DMS79 (cell line): ENCODE measurements at regions not wholly inside any gene's neighbourhood (a gene's known extent, or its start where the extent isn't known, plus 50 kb on each side); places are given as distances from the start of the nearest gene placed in this dataset.
"Not testable (repeated sequence)": the region's sequence is repeated elsewhere in the genome, so short reads cannot be mapped to it uniquely, and the experiment has no call there.

ENCODE experiments used
- DNase-seq: peaks from one replicate; lab custom pipeline; 2025; lab: John Stamatoyannopoulos, UW

DNA sequence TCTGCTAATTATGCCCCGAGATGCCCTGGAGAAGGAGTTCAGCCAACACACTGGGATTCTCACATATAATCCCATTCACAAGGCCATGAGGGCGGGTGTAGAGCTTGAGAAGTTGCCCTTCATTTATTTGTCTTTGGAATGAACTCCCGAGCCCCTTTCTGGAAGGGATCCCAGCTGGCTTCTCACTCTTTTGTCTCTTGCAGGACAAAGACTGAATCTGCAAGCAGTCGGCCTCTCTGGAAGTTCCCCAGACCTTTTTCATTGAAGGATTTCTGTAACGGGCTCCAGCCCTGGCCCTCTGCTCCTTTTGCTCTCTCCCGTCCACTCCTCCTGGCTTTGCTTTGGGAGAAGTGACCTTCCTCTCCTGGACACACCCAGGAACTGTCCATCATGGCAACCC lies 163.3 kb upstream of the SFSWAP start:
- no peak for DNase-seq

- no peak for DNase-seq
Observed at GRCh38 chr12:131550121-131550520, 160.8 kb upstream of the SFSWAP start.

- no peak for DNase-seq
Observed at GRCh38 chr12:131551675-131552491, 159.0 kb upstream of the SFSWAP start.

GRCh38 chr12:131552492-131552863 lies 158.4 kb upstream of the SFSWAP start:
- DNase-seq = no peak

GRCh38 chr12:131553096-131553777 lies 157.7 kb upstream of the SFSWAP start:
- DNase-seq = no peak

GRCh38 chr12:131555197-131555846 lies 155.6 kb upstream of the SFSWAP start:
- no peak for DNase-seq

DNA sequence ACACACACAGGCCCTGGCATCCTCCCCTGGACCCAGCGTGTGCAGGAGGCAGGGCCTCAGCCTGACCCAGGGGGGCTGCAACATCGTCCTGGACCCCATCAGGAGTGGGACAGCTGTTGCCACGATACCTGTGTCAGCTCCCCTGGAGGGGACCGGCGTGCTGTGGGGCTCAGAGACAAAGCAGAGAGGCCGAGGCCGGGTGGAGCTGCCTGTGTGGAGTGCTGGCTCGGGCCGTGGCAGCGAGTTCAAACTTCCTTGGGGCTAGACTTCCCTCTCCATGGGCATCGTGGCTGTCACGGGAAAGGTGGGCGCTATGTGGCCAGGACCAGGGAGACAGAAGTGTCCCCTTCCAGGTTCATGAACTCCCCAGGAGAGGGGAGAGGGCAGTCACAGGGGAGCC lies 155.0 kb upstream of the SFSWAP start:
- DNase-seq = no peak

DNA sequence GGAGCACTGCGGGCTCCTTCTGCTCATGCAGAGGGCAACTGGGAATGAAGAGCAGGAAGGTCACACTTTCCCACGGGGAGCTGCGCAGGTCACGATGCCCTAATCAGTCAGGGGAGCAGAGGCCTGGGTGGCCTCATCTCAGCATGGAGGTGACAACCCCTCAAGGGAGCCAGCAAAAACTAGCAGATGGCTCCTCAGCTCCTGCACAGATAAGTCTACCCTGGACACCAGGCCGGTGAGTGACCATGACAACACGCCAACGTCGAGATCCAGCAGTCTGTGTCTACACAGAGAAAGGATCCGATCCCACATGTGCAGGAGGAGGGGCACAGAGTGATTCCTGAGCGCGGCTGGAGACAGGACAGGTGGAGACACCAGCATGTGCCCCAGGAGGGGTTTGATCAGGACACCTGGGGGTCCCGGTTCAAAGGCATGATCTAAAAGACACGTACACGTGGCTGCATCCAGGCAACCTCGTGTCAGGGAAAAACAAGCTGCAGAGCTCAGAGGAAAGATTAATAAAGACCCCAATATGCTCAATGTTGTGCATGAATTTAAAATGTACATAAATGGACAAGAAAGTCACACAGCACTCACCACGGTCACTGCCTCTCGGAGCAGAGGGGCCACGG lies 153.7 kb upstream of the SFSWAP start:
- no peak for DNase-seq

DNA sequence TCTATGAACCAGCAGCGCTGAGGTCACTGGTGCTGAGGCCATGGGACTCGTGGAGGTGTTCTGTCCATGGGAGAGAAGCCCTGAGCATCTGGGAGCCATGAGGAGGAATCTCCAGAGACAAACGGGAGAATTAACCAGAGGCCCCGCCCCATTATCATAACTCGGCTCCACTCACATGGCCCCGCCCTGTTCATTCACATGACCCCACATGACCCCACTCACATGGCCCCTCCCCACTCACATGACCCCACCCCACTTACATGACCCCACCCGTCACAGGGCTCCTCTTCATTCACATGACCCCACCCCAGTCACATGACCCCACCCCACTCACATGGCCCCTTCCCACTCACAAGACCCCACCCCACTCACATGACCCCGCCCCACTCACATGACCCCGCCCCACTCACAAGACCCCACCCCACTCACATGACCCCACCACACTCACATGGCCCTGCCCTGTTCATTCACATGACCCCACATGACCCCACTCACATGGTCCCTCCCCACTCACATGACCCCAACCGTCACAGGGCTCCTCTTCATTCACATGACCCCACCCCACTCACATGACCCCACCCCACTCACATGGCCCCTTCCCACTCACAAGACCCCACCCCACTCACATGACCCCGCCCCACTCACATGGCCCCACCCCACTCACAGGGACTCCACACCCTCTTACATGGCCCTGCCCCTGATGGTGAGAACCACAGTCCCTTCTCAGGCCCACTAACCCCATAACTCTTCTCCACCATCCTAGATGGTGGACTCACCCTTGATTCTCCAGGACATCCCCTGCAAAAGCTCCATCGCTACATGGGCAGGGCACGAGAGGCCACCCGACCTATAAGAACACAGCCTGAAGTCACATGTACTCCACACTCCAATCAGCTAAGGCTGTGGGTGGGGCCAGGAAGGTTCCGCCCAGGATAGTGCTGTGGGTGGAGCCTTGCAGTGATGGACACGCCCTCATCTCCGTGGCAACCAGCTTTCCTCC lies 151.1 kb upstream of the SFSWAP start:
- no peak for DNase-seq

- DNase-seq = no peak
Observed at GRCh38 chr12:131561051-131561450, 149.8 kb upstream of the SFSWAP start.

DNA sequence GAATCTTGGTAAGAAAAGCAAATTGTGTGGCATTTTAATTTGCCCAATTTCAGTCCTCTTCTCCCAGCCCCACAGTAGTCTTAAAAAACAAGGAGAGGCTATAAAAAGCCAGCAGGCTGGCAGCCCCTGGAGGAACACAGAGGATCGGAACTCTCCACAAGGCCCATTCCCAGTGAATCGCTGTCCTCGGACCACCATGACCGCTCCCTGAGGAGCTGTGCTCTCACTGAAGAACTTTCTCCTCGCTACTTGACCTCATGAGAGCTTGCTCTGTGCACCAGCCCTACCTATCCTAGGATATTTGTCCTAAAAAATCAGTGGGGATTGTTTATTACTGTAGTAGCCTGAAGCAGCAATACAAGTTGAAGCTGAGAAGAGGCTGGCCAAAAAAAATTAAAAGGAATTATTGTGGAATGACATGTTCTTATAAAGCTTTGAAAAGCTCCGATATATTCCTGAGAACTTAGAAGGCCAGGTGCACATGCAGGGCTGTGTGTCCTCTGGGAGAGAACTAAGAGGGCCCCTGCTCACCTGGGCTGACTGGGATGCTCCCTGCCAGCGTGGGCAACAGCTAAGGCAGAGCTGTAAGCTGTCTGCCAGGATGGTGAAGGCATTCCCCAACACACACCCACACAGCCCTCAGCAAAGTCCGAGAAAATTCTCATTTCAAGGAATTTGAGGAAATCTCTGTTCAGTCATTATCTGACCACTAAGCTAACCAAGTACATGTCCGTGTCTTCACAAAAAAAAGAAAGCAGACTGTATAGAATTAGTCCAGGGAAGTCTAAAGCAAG lies 148.8 kb upstream of the SFSWAP start:
- no peak for DNase-seq

- not testable (repeated sequence) for DNase-seq
Observed at GRCh38 chr12:131564138-131564727, 146.7 kb upstream of the SFSWAP start.

- DNase-seq = no peak
Observed at GRCh38 chr12:131564845-131565244, 146.0 kb upstream of the SFSWAP start.

DNA sequence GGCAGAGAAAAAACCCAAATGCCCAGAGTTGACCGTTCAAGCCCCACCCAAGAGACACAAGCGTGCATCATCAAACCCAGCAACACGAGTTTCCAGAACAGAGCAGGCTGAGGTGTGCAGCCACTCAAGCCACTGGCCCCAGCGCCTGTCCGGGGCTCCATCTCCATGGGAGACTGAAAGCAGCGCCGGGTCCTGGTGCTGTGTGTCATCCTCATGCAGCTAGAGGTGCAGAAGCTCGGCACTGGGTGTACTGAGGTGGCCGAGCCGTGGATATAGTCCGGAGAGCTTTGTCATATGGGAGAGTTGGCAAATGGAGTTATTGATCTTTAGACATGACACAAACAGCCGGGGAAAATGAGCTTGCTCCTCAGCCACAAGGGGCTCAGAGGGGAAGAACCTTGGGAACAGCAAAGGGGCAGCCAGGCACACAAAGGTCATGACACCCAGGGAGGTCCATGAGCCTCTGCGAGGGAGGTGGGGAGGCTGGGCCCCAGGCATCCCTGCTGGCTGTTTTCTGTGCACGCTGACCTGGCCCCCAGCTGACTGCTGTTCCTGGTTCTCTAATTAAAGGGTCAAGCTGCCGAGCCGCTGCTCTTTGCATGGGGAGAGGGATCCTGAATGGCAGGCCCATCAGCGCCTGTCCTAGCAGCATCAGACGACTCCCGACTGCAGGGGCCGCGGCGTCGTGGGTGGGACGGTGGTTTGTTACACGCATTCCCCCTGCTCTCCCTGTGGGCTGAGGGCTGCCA lies 145.4 kb upstream of the SFSWAP start:
- DNase-seq = no peak

GRCh38 chr12:131568336-131568735 lies 142.6 kb upstream of the SFSWAP start:
- DNase-seq = no peak

- DNase-seq = no peak
Observed at GRCh38 chr12:131570596-131570995, 140.3 kb upstream of the SFSWAP start.

DNA sequence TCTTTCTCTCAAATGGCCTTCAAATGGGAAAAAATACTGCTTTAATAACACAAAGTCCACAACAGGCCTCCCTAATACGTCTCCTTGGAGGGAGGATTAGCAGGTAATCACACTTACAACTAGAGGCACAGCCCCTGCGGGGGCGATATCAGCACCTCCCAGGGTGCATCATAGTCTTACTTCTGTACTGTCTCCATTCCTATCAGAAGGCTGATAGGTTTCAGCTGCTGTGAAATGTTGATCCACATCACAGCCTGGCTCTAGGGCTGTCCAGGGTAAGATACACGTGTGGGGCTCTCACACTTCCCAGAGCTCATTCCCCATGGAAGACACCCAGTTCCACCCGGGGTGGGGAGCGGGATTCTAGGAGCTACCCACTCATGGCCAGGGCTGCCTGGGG lies 139.1 kb upstream of the SFSWAP start:
- DNase-seq = no peak

DNA sequence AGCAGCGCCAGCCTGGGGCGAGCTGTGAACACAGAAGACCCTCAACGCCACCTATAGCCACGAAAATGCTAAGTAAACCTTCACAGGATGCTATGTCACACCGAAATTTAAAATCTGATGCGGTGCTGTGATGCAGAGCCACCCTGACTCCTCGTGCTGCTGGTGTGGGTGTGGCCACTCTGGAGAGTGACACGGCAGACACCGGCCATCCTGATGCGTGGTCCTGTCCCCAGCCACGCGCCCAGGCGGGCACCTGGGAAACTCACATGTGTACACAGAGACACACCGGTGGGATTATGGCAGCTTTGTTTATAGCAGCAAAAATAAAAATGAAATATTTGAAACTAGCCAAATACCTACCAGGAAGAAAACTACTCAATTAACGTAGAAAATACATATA lies 138.3 kb upstream of the SFSWAP start:
- no peak for DNase-seq

DNA sequence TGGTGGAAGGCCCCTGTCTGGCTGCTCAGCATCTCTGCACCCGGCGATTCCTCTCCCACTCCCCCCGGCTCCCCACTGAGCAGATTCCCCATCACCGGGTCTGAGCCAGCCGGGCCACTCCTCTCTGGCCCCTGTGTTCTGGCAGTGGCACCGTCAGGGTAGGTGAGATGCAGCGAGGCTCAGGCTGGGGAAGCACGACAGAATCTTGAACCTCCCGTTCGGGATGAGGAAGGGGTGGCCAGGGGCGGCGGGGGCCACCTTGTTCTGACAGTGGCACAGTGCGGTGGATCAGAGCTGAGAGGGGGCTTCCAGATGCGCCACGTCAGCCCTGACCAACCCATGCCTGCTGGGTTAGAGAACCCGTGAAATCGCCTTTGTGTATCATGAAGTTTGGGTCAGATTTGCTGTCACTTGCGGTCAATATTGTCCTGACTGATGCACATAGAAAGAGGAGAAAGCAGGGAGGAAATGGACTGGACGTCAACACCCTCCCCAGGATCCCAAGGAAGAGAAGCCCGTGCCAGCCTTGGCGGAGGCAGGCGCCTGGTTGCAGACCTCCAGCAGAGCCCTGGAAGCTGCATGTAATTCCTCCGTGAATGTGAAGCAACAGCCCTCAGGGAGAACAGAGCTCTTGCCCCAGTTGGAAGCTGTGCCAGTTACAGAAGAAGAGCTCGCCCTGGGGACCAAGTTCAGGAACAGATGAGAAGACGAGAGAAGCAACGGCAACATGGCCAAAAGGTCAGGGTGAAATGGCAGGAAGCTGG lies 137.1 kb upstream of the SFSWAP start:
- no peak for DNase-seq
